Vagina (tissue), 2 donors: ENCODE measurements at regions not wholly inside any gene's neighbourhood (a gene's known extent, or its start where the extent isn't known, plus 50 kb on each side); places are given as distances from the start of the nearest gene placed in this dataset.
"Not testable (repeated sequence)": the region's sequence is repeated elsewhere in the genome, so short reads cannot be mapped to it uniquely, and the experiment has no call there.

ENCODE experiments used
- CTCF ChIP-seq, 3 experiments: fragments of 450-650 bp in 2 of 3; fragments of 200-600 bp in 1 of 3; sonication (generic) in 1 of 3; IDR thresholded peaks; one replicate each; pipeline ENCODE4 v1.5.1; 2017 to 2019; ENCODE audit warnings: antibody characterized with exemption in 3 of 3, mild to moderate bottlenecking in 2 of 3, moderate library complexity in 2 of 3
- POLR2A ChIP-seq, 2 donors: fragments of 450-650 bp; IDR thresholded peaks; one replicate each; pipeline ENCODE4 v1.6.1; 2017; ENCODE audit warnings: antibody characterized with exemption in 2 of 2, mild to moderate bottlenecking in 2 of 2, moderate library complexity in 2 of 2
- POLR2AphosphoS5 ChIP-seq, 2 donors: sonication (generic); formaldehyde crosslinking; IDR thresholded peaks; one replicate each; pipeline ENCODE4 v1.9.0; 2017; ENCODE audit warnings: antibody characterized with exemption in 2 of 2, mild to moderate bottlenecking in 2 of 2, low read depth in 1 of 2; ENCODE audit not compliant: insufficient read depth in 1 of 2

- TF ChIP-seq CTCF (IDR thresholded peaks at IDR 0.05); POLR2A (IDR thresholded peaks at IDR 0.05); POLR2AphosphoS5 (IDR thresholded peaks at IDR 0.05; ENCODE audit: insufficient read depth in 1 of 2, low read depth in 1 of 2): not testable (repeated sequence)
These were observed 1320.0 kb upstream of the TMEM132C start for GRCh38 chr12:126946958-126947357.
